Ovary (tissue), 7 donors: ENCODE measurements at regions not wholly inside any gene's neighbourhood (a gene's known extent, or its start where the extent isn't known, plus 50 kb on each side); places are given as distances from the start of the nearest gene placed in this dataset.

ENCODE experiments used
- DNase-seq, 5 donors: peaks; one replicate each; pipeline ENCODE4 v3.0.0-alpha.2; 2019 to 2020
- H3K27ac ChIP-seq, 2 donors: fragments of 200-600 bp; one replicate each; pipeline versions ENCODE4 v1.5.1 to v1.8.0; 2019 to 2022
- H3K27me3 ChIP-seq: fragments of 200-600 bp; one replicate; pipeline ENCODE4 v1.8.0; 2022
- H3K36me3 ChIP-seq: fragments of 200-600 bp; sonication (generic); one replicate; pipeline ENCODE4 v1.5.1; 2019
- H3K4me1 ChIP-seq: one replicate; pipeline ENCODE4 v1.8.1; 2013; ENCODE audit warnings: mild to moderate bottlenecking, moderate library complexity; ENCODE audit not compliant: insufficient read depth
- H3K4me3 ChIP-seq: fragments of 200-600 bp; sonication (generic); one replicate; pipeline ENCODE4 v1.5.1; 2017
- H3K9me3 ChIP-seq, 2 donors: fragments of 200-600 bp in 1 of 2; sonication (generic) in 1 of 2; one replicate each; pipeline versions ENCODE4 v1.5.1 to v1.8.1; 2013 to 2019; ENCODE audit warnings: mild to moderate bottlenecking in 1 of 2, moderate library complexity in 1 of 2
- CTCF ChIP-seq, 3 donors: fragments of 450-650 bp in 2 of 3; fragments of 200-600 bp in 1 of 3; IDR thresholded peaks; one replicate each; pipeline versions ENCODE4 v1.5.1 to v1.8.0; 2016 to 2022; ENCODE audit warnings: antibody characterized with exemption in 3 of 3, mild to moderate bottlenecking in 1 of 3
- EP300 ChIP-seq: sonication (generic); formaldehyde crosslinking; IDR thresholded peaks from one replicate; pipeline ENCODE4 v1.6.1; 2017; ENCODE audit warnings: antibody characterized with exemption
- POLR2A ChIP-seq: fragments of 450-650 bp; IDR thresholded peaks from one replicate; pipeline ENCODE4 v1.6.1; 2017; ENCODE audit warnings: antibody characterized with exemption, mild to moderate bottlenecking, moderate library complexity
- WGBS, 3 donors: extraction: QIAGEN DNeasy Blood & Tissue Kit in 1 of 3; methylation state at CpG; one replicate each; pipeline versions ENCODE4 v1.1.5 to v1.1.7; 2013 to 2017; 5-methylcytosine and 5-hydroxymethylcytosine counted together
- intact Hi-C, 4 donors: fragments of 100-400 bp; cut with DNase I; formaldehyde crosslinking; loops; one replicate each; pipeline versions ENCODE4 v1.11.0 to v1.15.1; 2022 to 2023
- donor health status: DM: no; HTN: no; CAD: no; lungs with moderate emphysema.
- donor health status: DM: no; HTN: no; CAD: no.
- donor health status: Bipolar disorder and iron deficiency.
- donor health status: DM: no; HTN: no; CAD: no.
- donor health status: DM: yes; HTN: yes; CAD: no.

DNA sequence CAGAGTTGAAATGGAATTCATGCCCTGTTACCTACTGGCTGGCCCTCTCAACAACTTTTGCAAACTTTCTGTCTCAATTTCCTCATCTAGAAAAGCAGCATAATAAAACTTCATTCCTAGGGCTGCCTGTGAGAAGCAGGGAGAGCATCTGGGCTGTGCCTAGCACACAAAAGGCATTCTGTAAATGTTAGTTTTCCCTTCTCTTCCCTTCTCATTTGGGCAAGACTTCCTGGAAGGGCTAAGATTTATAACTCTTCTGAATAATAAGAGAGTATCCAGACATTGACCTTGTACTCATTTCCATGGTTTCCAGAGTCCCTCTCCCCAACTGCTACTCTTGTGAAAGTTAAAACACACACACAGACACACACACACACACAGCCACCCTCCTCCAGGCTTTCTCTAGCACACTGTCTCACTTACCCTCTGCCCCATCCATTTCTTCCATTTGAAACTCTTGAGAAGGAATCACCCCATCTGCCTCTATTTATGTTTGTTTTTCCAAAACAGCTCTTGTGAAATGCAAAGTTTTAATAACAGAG, 302.1 kb downstream of the SMAD2 start:
- Histone ChIP-seq H3K27me3 (no peaks in the 10 kb centered on the region), H3K4me3 (no peak overlapping the region), H3K9me3 (no peaks in the 10 kb centered on the region), H3K4me1 (no peaks in the 10 kb centered on the region), H3K27ac (no peak overlapping the region), H3K36me3 (no peaks in the 10 kb centered on the region)
- DNase-seq: no peak
- intact Hi-C loops: no loop called here
- TF ChIP-seq EP300 (no peak), POLR2A (no peak), CTCF (IDR thresholded peaks at IDR 0.05) (no peak)

DNA sequence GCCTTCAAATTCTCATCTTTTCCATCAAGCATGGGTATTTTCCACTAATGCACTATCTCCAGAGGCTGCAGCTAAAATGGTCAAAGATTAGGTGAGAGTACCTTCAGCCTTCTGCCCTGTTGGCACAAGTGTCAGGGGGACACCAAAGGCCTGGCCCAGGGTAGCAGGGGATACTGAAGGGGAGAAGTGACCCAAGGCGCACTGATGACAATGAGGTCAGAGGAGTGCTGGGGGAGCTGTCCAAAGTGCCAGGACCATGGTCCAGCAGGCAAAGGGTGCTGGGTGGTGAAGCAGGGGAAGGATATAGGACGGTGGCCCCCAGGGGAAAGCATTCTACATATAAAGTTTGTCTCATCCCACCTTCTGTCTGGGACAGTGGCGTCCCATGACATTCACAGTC, 303.4 kb downstream of the SMAD2 start:
- intact Hi-C loops: no loop called here
- H3K27me3 ChIP-seq: no peaks in the 10 kb centered on the region
- no peak overlapping the region for H3K27ac ChIP-seq
- H3K36me3 ChIP-seq: no peaks in the 10 kb centered on the region
- no peaks in the 10 kb centered on the region for H3K4me1 ChIP-seq
- H3K4me3 ChIP-seq: no peak overlapping the region
- WGBS, 3 donors: 65 to 73% (median 66%) methylated on average over 3 of the region's 3 CpGs
- H3K9me3 ChIP-seq: no peaks in the 10 kb centered on the region
- no peak for TF ChIP-seq CTCF (IDR thresholded peaks at IDR 0.05)
- TF ChIP-seq EP300: no peak
- no peak for DNase-seq

DNA sequence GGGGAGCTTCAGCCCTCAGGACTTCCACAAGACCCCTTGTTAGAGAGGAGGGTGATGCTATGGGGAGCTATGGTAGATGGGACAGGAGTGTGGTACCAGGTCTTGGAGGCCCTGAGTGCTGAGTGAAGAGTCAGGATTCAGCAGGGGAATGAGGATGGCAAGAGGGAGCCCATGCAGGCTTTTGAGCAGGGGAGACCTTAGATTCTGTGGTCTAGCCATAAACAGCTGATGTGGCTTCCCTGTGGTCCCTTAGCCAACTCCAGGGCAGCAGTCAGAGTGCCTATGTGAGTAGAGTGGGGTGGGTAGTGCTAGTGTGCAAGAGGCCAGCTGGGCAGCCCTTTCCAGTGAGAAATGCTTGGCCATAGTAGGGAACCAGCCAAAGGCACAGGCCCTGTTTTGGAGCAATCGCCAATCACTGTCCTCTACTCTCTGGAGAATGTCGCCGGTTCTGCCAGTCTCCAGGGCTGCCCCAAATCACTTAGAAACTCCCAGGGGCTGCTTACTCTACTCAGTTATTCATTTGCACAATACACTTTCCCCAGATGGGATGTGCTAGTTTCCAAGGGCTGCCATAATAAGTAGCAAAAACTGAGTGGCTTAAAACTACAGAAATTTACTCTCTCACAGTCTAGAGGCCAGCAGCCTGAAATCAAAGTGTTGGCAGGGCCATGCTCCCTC, 310.5 kb downstream of the SMAD2 start:
- intact Hi-C loops: no loop called here
- WGBS, 3 donors: 84 to 91% (median 87%) methylated on average over 3 of the region's 3 CpGs

GRCh38 chr18:47618758-47619157, 311.7 kb downstream of the SMAD2 start:
- Histone ChIP-seq H3K4me1 (no peaks in the 10 kb centered on the region), H3K9me3 (no peaks in the 10 kb centered on the region), H3K27ac (no peak overlapping the region), H3K36me3 (no peaks in the 10 kb centered on the region), H3K4me3 (no peak overlapping the region), H3K27me3 (no peaks in the 10 kb centered on the region)
- intact Hi-C loops: no loop called here
- 76 to 85% (median 84%) methylated on average over 3 of the region's 3 CpGs for WGBS, 3 donors
- DNase-seq: no peak
- TF ChIP-seq CTCF (IDR thresholded peaks at IDR 0.05) (no peak), POLR2A (no peak), EP300 (no peak)

More for the DNA sequence above, 310.5 kb downstream of the SMAD2 start:
- H3K9me3 ChIP-seq: no peaks in the 10 kb centered on the region
- no peak for DNase-seq
- no peaks in the 10 kb centered on the region for H3K27me3 ChIP-seq
- H3K4me3 ChIP-seq: no peak overlapping the region
- TF ChIP-seq CTCF (IDR thresholded peaks at IDR 0.05) (no peak), POLR2A (no peak), EP300 (no peak)
- no peaks in the 10 kb centered on the region for H3K4me1 ChIP-seq
- no peaks in the 10 kb centered on the region for H3K36me3 ChIP-seq
- H3K27ac ChIP-seq: no peak overlapping the region
